ENCODE measurements at regions not wholly inside any gene's neighbourhood (a gene's known extent, or its start where the extent isn't known, plus 50 kb on each side); places are given as distances from the start of the nearest gene placed in this dataset.

GRCh38 chr18:72456802-72457201 is 87.3 kb downstream of the CBLN2 start:
- TF ChIP-seq CTCF (conservative IDR thresholded peaks at IDR 0.05 in 1 of 2, IDR thresholded peaks at IDR 0.05 in 1 of 2; ENCODE audit: extremely low read depth in 1 of 2, insufficient read depth in 1 of 2, low read depth in 1 of 2, low read length in 2 of 2) (no peak), EZH2 (IDR thresholded peaks at IDR 0.05; ENCODE audit: borderline replicate concordance, low read length) (no peak)

All from mammary epithelial cell (primary cell).